Upper lobe of right lung (tissue), 1 donor: ENCODE measurements at regions not wholly inside any gene's neighbourhood (a gene's known extent, or its start where the extent isn't known, plus 50 kb on each side); places are given as distances from the start of the nearest gene placed in this dataset.

Experiments
- ATAC-seq: fragments of 200-7000 bp; cut with Tn5 transposase; one replicate; pipeline ENCODE4 v1.9.1; 2020; ENCODE audit warnings: mild to moderate bottlenecking, moderate library complexity
- DNase-seq: peaks from one replicate; pipeline ENCODE4 v3.0.0-alpha.2; 2020
- H3K27ac ChIP-seq: fragments of 200-600 bp; one replicate; pipeline ENCODE4 v1.8.0; 2022
- H3K27me3 ChIP-seq: fragments of 200-600 bp; one replicate; pipeline ENCODE4 v1.8.0; 2022; ENCODE audit warnings: mild to moderate bottlenecking
- H3K36me3 ChIP-seq: fragments of 200-600 bp; one replicate; pipeline ENCODE4 v1.8.0; 2022
- H3K4me1 ChIP-seq: fragments of 200-600 bp; one replicate; pipeline ENCODE4 v1.8.0; 2022
- H3K4me3 ChIP-seq: fragments of 200-600 bp; one replicate; pipeline ENCODE4 v1.8.0; 2022; ENCODE audit warnings: mild to moderate bottlenecking
- H3K9me3 ChIP-seq: fragments of 200-600 bp; one replicate; pipeline ENCODE4 v1.8.0; 2022
- CTCF ChIP-seq: fragments of 200-600 bp; IDR thresholded peaks from one replicate; pipeline ENCODE4 v1.8.0; 2022; ENCODE audit warnings: antibody characterized with exemption
- intact Hi-C: fragments of 100-400 bp; cut with DNase I; formaldehyde crosslinking; loops from one replicate; pipeline ENCODE4 v1.11.0; 2022
- donor health status: DM: no; HTN: yes; CAD: no; lungs with severe emphysema.

GRCh38 chr1:115577513-115577912, 64.3 kb upstream of the VANGL1 start:
- DNase-seq (no peak), ATAC-seq (no peak)
- no peak overlapping the region for H3K4me3 ChIP-seq

GRCh38 chr1:115575661-115576060, 66.1 kb upstream of the VANGL1 start:
- ATAC-seq (no peak), DNase-seq (no peak)
- H3K27me3 ChIP-seq, result no peaks in the 10 kb centered on the region
- no peak overlapping the region for H3K27ac ChIP-seq
- no peaks in the 10 kb centered on the region for H3K4me1 ChIP-seq
- TF ChIP-seq CTCF, result no peak
- intact Hi-C loops, result no loop called here
- H3K36me3 ChIP-seq, result no peaks in the 10 kb centered on the region
- H3K9me3 ChIP-seq, result no peaks in the 10 kb centered on the region
- no peak overlapping the region for H3K4me3 ChIP-seq

More at GRCh38 chr1:115577513-115577912, 64.3 kb upstream of the VANGL1 start:
- no peaks in the 10 kb centered on the region for H3K27me3 ChIP-seq
- H3K36me3 ChIP-seq, result no peaks in the 10 kb centered on the region
- intact Hi-C loops, result no loop called here
- no peaks in the 10 kb centered on the region for H3K4me1 ChIP-seq
- H3K27ac ChIP-seq, result no peak overlapping the region
- H3K9me3 ChIP-seq, result no peaks in the 10 kb centered on the region
- TF ChIP-seq CTCF, result no peak

GRCh38 chr1:115572710-115573109, 69.1 kb upstream of the VANGL1 start:
- ATAC-seq (no peak), DNase-seq (no peak)
- H3K27ac ChIP-seq, result no peak overlapping the region
- no peak for TF ChIP-seq CTCF
- no peaks in the 10 kb centered on the region for H3K27me3 ChIP-seq
- intact Hi-C loops, result no loop called here
- H3K36me3 ChIP-seq, result no peaks in the 10 kb centered on the region
- peaks cover 3% of the 10 kb centered on the region for H3K9me3 ChIP-seq
- no peak overlapping the region for H3K4me3 ChIP-seq
- H3K4me1 ChIP-seq, result no peaks in the 10 kb centered on the region

- H3K27me3 ChIP-seq, result peaks cover 7% of the 10 kb centered on the region
- no peak for TF ChIP-seq CTCF
- DNase-seq, result no peak
- H3K27ac ChIP-seq, result no peak overlapping the region
- no peaks in the 10 kb centered on the region for H3K4me1 ChIP-seq
- intact Hi-C loops, result no loop called here
- no peak for ATAC-seq
- H3K36me3 ChIP-seq, result no peaks in the 10 kb centered on the region
- H3K9me3 ChIP-seq, result peaks cover 12% of the 10 kb centered on the region
- H3K4me3 ChIP-seq, result no peak overlapping the region
These were observed 74.3 kb upstream of the VANGL1 start for GRCh38 chr1:115567431-115567830.

GRCh38 chr1:115565791-115566190, 76.0 kb upstream of the VANGL1 start:
- no peak for DNase-seq
- Histone ChIP-seq H3K27ac (no peak overlapping the region), H3K9me3 (peaks cover 12% of the 10 kb centered on the region), H3K27me3 (peaks cover 15% of the 10 kb centered on the region), H3K36me3 (no peaks in the 10 kb centered on the region), H3K4me1 (no peaks in the 10 kb centered on the region), H3K4me3 (no peak overlapping the region)
- no peak for TF ChIP-seq CTCF
- intact Hi-C loops, result no loop called here
- ATAC-seq, result no peak

GRCh38 chr1:115565353-115565752, 76.4 kb upstream of the VANGL1 start:
- no peak for ATAC-seq
- H3K9me3 ChIP-seq, result peaks cover 12% of the 10 kb centered on the region
- intact Hi-C loops, result no loop called here
- H3K27ac ChIP-seq, result no peak overlapping the region
- no peaks in the 10 kb centered on the region for H3K4me1 ChIP-seq
- peaks cover 15% of the 10 kb centered on the region for H3K27me3 ChIP-seq
- no peak for DNase-seq
- no peaks in the 10 kb centered on the region for H3K36me3 ChIP-seq
- TF ChIP-seq CTCF, result no peak
- no peak overlapping the region for H3K4me3 ChIP-seq
